ENCODE measurements at regions not wholly inside any gene's neighbourhood (a gene's known extent, or its start where the extent isn't known, plus 50 kb on each side); places are given as distances from the start of the nearest gene placed in this dataset.

DNA sequence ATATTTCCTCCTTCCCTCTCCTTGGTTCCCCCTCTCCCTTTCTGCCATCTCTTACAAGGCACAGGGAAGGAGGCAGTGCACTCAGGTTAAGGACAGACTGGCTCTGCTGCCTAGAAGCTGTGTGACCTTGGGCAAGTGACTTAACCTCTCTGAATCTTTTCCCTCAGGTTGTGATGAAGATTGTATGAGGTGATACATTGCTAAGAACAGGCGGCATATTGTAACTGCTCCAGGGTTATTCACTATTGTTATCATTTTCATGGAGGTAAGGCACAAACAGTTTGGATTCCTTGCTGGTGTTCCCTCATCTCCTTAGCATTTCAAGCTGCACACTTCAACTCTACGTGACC, 126.6 kb upstream of the CXCR4 start:
- TF ChIP-seq POLR2A (IDR thresholded peaks at IDR 0.05) (no peak), POLR2AphosphoS5 (IDR thresholded peaks at IDR 0.05) (no peak)

All from breast epithelium (tissue), 3 donors.